KMS-11 (cell line): ENCODE measurements at regions not wholly inside any gene's neighbourhood (a gene's known extent, or its start where the extent isn't known, plus 50 kb on each side); places are given as distances from the start of the nearest gene placed in this dataset.

Source experiments
- H2AFZ ChIP-seq: fragments of 200-600 bp; sonication (generic); 2 replicates; pipeline ENCODE4 v1.6.1; 2016; ENCODE audit warnings: antibody characterized with exemption, mixed run types, low read depth
- H3K27ac ChIP-seq: fragments of 200-600 bp; sonication (generic); 2 replicates; pipeline ENCODE4 v1.6.1; 2016; ENCODE audit warnings: mild to moderate bottlenecking, mixed run types
- H3K27me3 ChIP-seq: fragments of 200-600 bp; sonication (generic); 2 replicates; pipeline ENCODE4 v1.6.1; 2017; ENCODE audit warnings: mild to moderate bottlenecking, low read depth, mixed run types, moderate library complexity; ENCODE audit not compliant: insufficient read depth
- H3K36me3 ChIP-seq: fragments of 200-600 bp; sonication (generic); 2 replicates; pipeline ENCODE4 v1.6.1; 2017; ENCODE audit warnings: mild to moderate bottlenecking, mixed run types; ENCODE audit not compliant: insufficient read depth
- H3K4me1 ChIP-seq: fragments of 200-600 bp; sonication (generic); 2 replicates; pipeline ENCODE4 v1.6.1; 2016; ENCODE audit warnings: mild to moderate bottlenecking, low read depth, mixed run types; ENCODE audit not compliant: poor library complexity, severe bottlenecking
- H3K4me2 ChIP-seq: fragments of 200-600 bp; sonication (generic); 2 replicates; pipeline ENCODE4 v1.7.0; 2016; ENCODE audit warnings: mild to moderate bottlenecking, mixed run types
- H3K4me3 ChIP-seq: fragments of 200-600 bp; sonication (generic); IDR thresholded peaks from 2 replicates; pipeline ENCODE4 v1.6.1; 2017; ENCODE audit warnings: low read depth, low read length, mixed read lengths; ENCODE audit not compliant: insufficient read depth
- H3K79me2 ChIP-seq: fragments of 200-600 bp; sonication (generic); 2 replicates; pipeline ENCODE4 v1.6.1; 2016; ENCODE audit warnings: low read depth, mixed run types; ENCODE audit not compliant: insufficient read depth
- H3K9ac ChIP-seq: fragments of 200-600 bp; sonication (generic); 2 replicates; pipeline ENCODE4 v1.6.1; 2016; ENCODE audit warnings: mild to moderate bottlenecking, mixed run types
- H4K20me1 ChIP-seq: fragments of 200-600 bp; sonication (generic); 2 replicates; pipeline ENCODE4 v1.6.1; 2016; ENCODE audit warnings: mild to moderate bottlenecking, mixed run types; ENCODE audit not compliant: insufficient read depth
- CTCF ChIP-seq: fragments of 200-600 bp; sonication (generic); conservative IDR thresholded peaks from 2 replicates; pipeline ENCODE4 v1.6.1; 2017; ENCODE audit warnings: low read depth, mild to moderate bottlenecking, antibody characterized with exemption, low read length, moderate library complexity, mixed read lengths

GRCh38 chr2:63778391-63778790, 63.3 kb upstream of the UGP2 start:
- no peak overlapping the region for H2AFZ ChIP-seq

GRCh38 chr2:63780518-63781155, 61.1 kb upstream of the UGP2 start:
- Histone ChIP-seq H4K20me1 (no peaks in the 10 kb centered on the region), H3K9ac (no peak overlapping the region), H3K36me3 (no peaks in the 10 kb centered on the region), H3K4me3 (no peak overlapping the region), H3K4me1 (no peaks in the 10 kb centered on the region), H3K27me3 (no peaks in the 10 kb centered on the region), H2AFZ (no peak overlapping the region), H3K4me2 (no peak overlapping the region), H3K27ac (no peak overlapping the region), H3K79me2 (no peaks in the 10 kb centered on the region)
- no peak for TF ChIP-seq CTCF

More at GRCh38 chr2:63778391-63778790, 63.3 kb upstream of the UGP2 start:
- no peak for TF ChIP-seq CTCF
- Histone ChIP-seq H3K4me2 (no peak overlapping the region), H3K36me3 (no peaks in the 10 kb centered on the region), H3K27ac (no peak overlapping the region), H4K20me1 (no peaks in the 10 kb centered on the region), H3K79me2 (no peaks in the 10 kb centered on the region), H3K4me3 (no peak overlapping the region), H3K9ac (no peak overlapping the region), H3K27me3 (no peaks in the 10 kb centered on the region), H3K4me1 (no peaks in the 10 kb centered on the region)

- Histone ChIP-seq H3K27me3 (no peaks in the 10 kb centered on the region), H3K79me2 (no peaks in the 10 kb centered on the region), H3K36me3 (no peaks in the 10 kb centered on the region), H4K20me1 (no peaks in the 10 kb centered on the region), H3K4me2 (no peak overlapping the region), H3K4me3 (no peak overlapping the region), H3K27ac (no peak overlapping the region), H3K4me1 (no peaks in the 10 kb centered on the region), H3K9ac (no peak overlapping the region), H2AFZ (no peak overlapping the region)
- no peak for TF ChIP-seq CTCF
These were observed 57.2 kb upstream of the UGP2 start for GRCh38 chr2:63784461-63784860.

- Histone ChIP-seq H3K4me1 (no peaks in the 10 kb centered on the region), H4K20me1 (no peaks in the 10 kb centered on the region), H3K27ac (no peak overlapping the region), H3K36me3 (no peaks in the 10 kb centered on the region), H3K4me2 (no peak overlapping the region), H3K27me3 (no peaks in the 10 kb centered on the region), H2AFZ (no peak overlapping the region), H3K9ac (no peak overlapping the region), H3K79me2 (no peaks in the 10 kb centered on the region), H3K4me3 (no peak overlapping the region)
- no peak for TF ChIP-seq CTCF
These were observed 56.6 kb upstream of the UGP2 start for GRCh38 chr2:63785096-63785495.
